IMR-90 (cell line): ENCODE measurements at regions not wholly inside any gene's neighbourhood (a gene's known extent, or its start where the extent isn't known, plus 50 kb on each side); places are given as distances from the start of the nearest gene placed in this dataset.
A peak's percentile ranks its signal among the peaks of the same experiment; 100 is the strongest.

ENCODE experiments used
- ATAC-seq: fragments of 200-7000 bp; cut with Tn5 transposase; 2 replicates; pipeline ENCODE4 v1.9.1; 2020; ENCODE audit warnings: low read depth, mild to moderate bottlenecking, moderate library complexity
- BruUV-seq: library from RNA; stranded (reverse); fragments of 400-500 nt; replicated peaks from 2 replicates; lab custom pipeline; 2021; lab: Mats Ljungman, UMichigan
- CTCF ChIA-PET: fragments of 300-600 bp; formaldehyde crosslinking; extraction: SDS; loops from one replicate; lab custom pipeline; 2021; ENCODE audit warnings: antibody characterized with exemption; lab: Yijun Ruan, JAX
- POLR2A ChIA-PET: fragments of 300-600 bp; sonication (Branson Sonifier 250); formaldehyde crosslinking; loops from one replicate; lab custom pipeline; 2022; ENCODE audit warnings: antibody characterized with exemption; ENCODE audit not compliant: unreplicated experiment; lab: Charles Lee
- DNase-seq: peaks from one replicate; pipeline ENCODE4 v3.0.0; 2013
- H2AFZ ChIP-seq: replicated peaks from 2 replicates; pipeline ENCODE3; 2013; ENCODE audit warnings: low read length, mild to moderate bottlenecking; ENCODE audit not compliant: poor library complexity
- H2AK5ac ChIP-seq: 2 replicates; pipeline ENCODE4 v1.6.1; 2013; ENCODE audit warnings: low read depth, low read length, inconsistent platforms
- H2AK9ac ChIP-seq: replicated peaks from 2 replicates; pipeline ENCODE3; 2013; ENCODE audit warnings: mild to moderate bottlenecking, low read depth, low read length, moderate library complexity; ENCODE audit not compliant: poor library complexity
- H2BK120ac ChIP-seq: 2 replicates; pipeline ENCODE4 v1.6.1; 2013; ENCODE audit warnings: low read depth, low read length, inconsistent platforms
- H2BK15ac ChIP-seq: 3 replicates; pipeline ENCODE4 v1.6.1; 2013; ENCODE audit warnings: low read depth, low read length, inconsistent platforms
- H2BK20ac ChIP-seq: 2 replicates; pipeline ENCODE4 v1.6.1; 2013; ENCODE audit warnings: low read depth, mild to moderate bottlenecking, inconsistent platforms, low read length, moderate library complexity
- H2BK5ac ChIP-seq: 2 replicates; pipeline ENCODE4 v1.6.1; 2013; ENCODE audit warnings: mild to moderate bottlenecking, low read depth, low read length, inconsistent platforms; ENCODE audit not compliant: poor library complexity, severe bottlenecking
- H3K14ac ChIP-seq: replicated peaks from 2 replicates; pipeline ENCODE4 v1.6.1; 2013; ENCODE audit warnings: low read depth, low read length, inconsistent platforms
- H3K18ac ChIP-seq: 2 replicates; pipeline ENCODE4 v1.6.1; 2013; ENCODE audit warnings: low read depth, low read length, control low read depth
- H3K23ac ChIP-seq: 2 replicates; pipeline ENCODE4 v1.6.1; 2013; ENCODE audit warnings: low read depth, low read length, inconsistent platforms
- H3K27ac ChIP-seq: 2 replicates; pipeline ENCODE4 v1.5.1; 2013; ENCODE audit warnings: mild to moderate bottlenecking, control low read depth, low read length; ENCODE audit not compliant: insufficient read depth
- H3K27me3 ChIP-seq: 2 replicates; pipeline ENCODE4 v1.6.1; 2013; ENCODE audit warnings: low read length; ENCODE audit not compliant: control insufficient read depth, insufficient read depth
- H3K36me3 ChIP-seq: 2 replicates; pipeline ENCODE4 v1.6.1; 2013; ENCODE audit warnings: low read length, mixed read lengths; ENCODE audit not compliant: control insufficient read depth, insufficient read depth
- H3K4ac ChIP-seq: 2 replicates; pipeline ENCODE4 v1.6.1; 2013; ENCODE audit warnings: low read depth, low read length, inconsistent platforms
- H3K4me1 ChIP-seq: 2 replicates; pipeline ENCODE4 v1.6.1; 2013; ENCODE audit warnings: low read length, mixed read lengths; ENCODE audit not compliant: control insufficient read depth, insufficient read depth
- H3K4me2 ChIP-seq: 2 replicates; pipeline ENCODE4 v1.6.1; 2013; ENCODE audit warnings: low read depth, mild to moderate bottlenecking, control low read depth, low read length, moderate library complexity
- H3K4me3 ChIP-seq: 2 replicates; pipeline ENCODE4 v1.5.1; 2013; ENCODE audit warnings: low read depth, mild to moderate bottlenecking, control low read depth, low read length, moderate library complexity; ENCODE audit not compliant: insufficient read depth
- H3K56ac ChIP-seq: 2 replicates; pipeline ENCODE4 v1.6.1; 2013; ENCODE audit warnings: low read length, inconsistent platforms; ENCODE audit not compliant: insufficient read depth; ENCODE audit errors: extremely low read depth
- H3K79me1 ChIP-seq, 2 experiments: 2 replicates each; pipeline ENCODE4 v1.6.1; 2013; ENCODE audit warnings: low read length in 2 of 2, inconsistent platforms in 1 of 2, low read depth in 1 of 2
- H3K9ac ChIP-seq: 2 replicates; pipeline ENCODE4 v1.6.1; 2013; ENCODE audit warnings: low read depth, low read length, control low read depth
- H3K9me1 ChIP-seq: 2 replicates; pipeline ENCODE4 v1.6.1; 2013; ENCODE audit warnings: low read length, inconsistent platforms; ENCODE audit not compliant: insufficient read depth
- H3K9me3 ChIP-seq: 2 replicates; pipeline ENCODE4 v1.6.1; 2013; ENCODE audit warnings: low read length; ENCODE audit not compliant: control insufficient read depth, insufficient read depth
- H4K20me1 ChIP-seq: 2 replicates; pipeline ENCODE4 v1.6.1; 2013; ENCODE audit warnings: low read length, inconsistent platforms; ENCODE audit not compliant: insufficient read depth
- H4K5ac ChIP-seq: 2 replicates; pipeline ENCODE4 v1.6.1; 2013; ENCODE audit warnings: mild to moderate bottlenecking, low read depth, low read length, control low read depth
- H4K8ac ChIP-seq, 2 experiments: 2 replicates each; pipeline ENCODE4 v1.6.1; 2013; ENCODE audit warnings: low read depth in 2 of 2, low read length in 2 of 2, control low read depth in 1 of 2, inconsistent platforms in 1 of 2
- H4K91ac ChIP-seq: 2 replicates; pipeline ENCODE4 v1.6.1; 2013; ENCODE audit warnings: low read depth, low read length, inconsistent platforms; ENCODE audit not compliant: insufficient read depth
- BHLHE40 ChIP-seq: fragments of 150-350 bp; IDR thresholded peaks from 2 replicates; pipeline ENCODE4 v1.6.1; 2016; ENCODE audit warnings: mild to moderate bottlenecking, low read depth, low read length
- FOS ChIP-seq: fragments of 150-350 bp; IDR thresholded peaks from 2 replicates; pipeline ENCODE4 v1.6.1; 2016; ENCODE audit warnings: low read depth, low read length
- MAFK ChIP-seq: IDR thresholded peaks from 2 replicates; pipeline ENCODE4 v1.6.1; 2012; ENCODE audit warnings: low read depth, low read length, improper control_type of control experiment
- RAD21 ChIP-seq: IDR thresholded peaks from 2 replicates; pipeline ENCODE4 v1.6.1; 2012; ENCODE audit warnings: low read length, improper control_type of control experiment
- RFX5 ChIP-seq: IDR thresholded peaks from 2 replicates; pipeline ENCODE4 v1.8.0; 2012; ENCODE audit warnings: low read depth, mild to moderate bottlenecking, low read length, moderate library complexity
- SMC3 ChIP-seq: fragments of 150-350 bp; IDR thresholded peaks from 2 replicates; pipeline ENCODE4 v1.6.1; 2016; ENCODE audit warnings: low read depth, mild to moderate bottlenecking, antibody characterized with exemption, low read length, moderate library complexity
- WGBS, 2 experiments: methylation state at CpG; one replicate each; pipeline versions ENCODE4 v1.1.5 to v1.1.7; 2013; ENCODE audit warnings: missing lambda C conversion rate in 2 of 2; ENCODE audit not compliant: insufficient read length in 1 of 2; ENCODE audit errors: extremely low coverage in 2 of 2; 5-methylcytosine and 5-hydroxymethylcytosine counted together
- dilution Hi-C: fragments of 300-500 bp; cut with HindIII; formaldehyde crosslinking; loops from one replicate; pipeline ENCODE4 v1.14.3; 2018; ENCODE audit warnings: low sequenced_read_pairs; ENCODE audit not compliant: unreplicated experiment
- in situ Hi-C: fragments of 300-500 bp; cut with MboI; formaldehyde crosslinking; loops from 3 replicates; pipeline ENCODE4 v1.14.3; 2019; ENCODE audit warnings: low sequenced_read_pairs, inconsistent platforms, mixed read lengths
- intact Hi-C: fragments of 100-400 bp; cut with micrococcal nuclease; formaldehyde crosslinking; loops from 2 replicates; pipeline ENCODE4 v1.10.0; 2022
- TF ChIP-seq, protein P1 (sequence below): fragments of 150-350 bp; IDR thresholded peaks from 2 replicates; pipeline ENCODE4 v1.6.1; 2017; ENCODE audit warnings: mild to moderate bottlenecking, antibody characterized with exemption, low read length, low read depth

DNA sequence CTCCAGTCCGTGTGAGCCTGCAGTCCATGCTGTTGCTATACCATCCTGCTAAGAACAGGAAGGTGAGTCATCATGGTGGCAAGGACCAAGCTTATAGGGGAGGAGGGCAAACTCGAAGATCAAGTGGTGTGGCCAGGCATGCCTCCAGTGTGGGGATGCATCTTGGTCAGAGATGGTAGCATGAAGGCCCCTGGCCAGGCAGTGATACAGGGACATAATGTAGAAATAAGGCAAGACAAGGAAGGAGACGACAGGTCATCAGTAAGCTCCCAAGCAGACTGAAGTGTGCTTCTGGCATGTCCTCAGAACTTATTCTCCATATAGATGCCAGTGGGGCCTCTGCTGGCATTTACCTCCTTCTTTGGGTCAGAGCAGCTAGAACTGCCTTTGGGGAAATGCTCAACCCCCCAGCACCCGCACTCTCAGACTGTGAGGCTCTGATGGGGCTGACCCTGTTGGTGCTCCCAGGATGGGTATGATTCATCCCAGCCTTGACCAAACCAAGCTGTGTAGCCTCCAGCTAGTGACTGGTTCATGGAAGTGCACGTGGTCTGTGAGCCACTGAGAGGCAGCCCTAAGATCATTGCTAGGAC is 52.5 kb upstream of the ATP2B2 start:
- no peak overlapping the region for H2BK15ac ChIP-seq
- 40% methylated on average over 1 of the region's 5 CpGs; no CpG with 5 or more reads in 1 of the 2 experiments for WGBS, 2 experiments
- CTCF ChIA-PET, result no interaction called here

More for the DNA sequence above, 52.5 kb upstream of the ATP2B2 start:
- POLR2A ChIA-PET, result no interaction called here
- Histone ChIP-seq H3K9me3 (no peaks in the 10 kb centered on the region), H3K9me1 (no peaks in the 10 kb centered on the region), H3K4me2 (no peak overlapping the region), H2AFZ (no peak overlapping the region), H4K20me1 (no peaks in the 10 kb centered on the region), H3K14ac (no peak overlapping the region), H3K4ac (no peak overlapping the region), H3K9ac (no peak overlapping the region), H3K27ac (no peak overlapping the region), H2AK9ac (no peak overlapping the region), H4K91ac (no peak overlapping the region), H2BK20ac (no peak overlapping the region), H3K27me3 (peaks cover 4% of the 10 kb centered on the region), H2BK120ac (no peak overlapping the region), H3K4me3 (no peak overlapping the region), H3K79me1 (no peaks in the 10 kb centered on the region), H2BK5ac (no peak overlapping the region), H4K5ac (no peak overlapping the region), H3K4me1 (no peaks in the 10 kb centered on the region), H3K18ac (no peak overlapping the region), H3K36me3 (no peaks in the 10 kb centered on the region), H2AK5ac (no peak overlapping the region), H3K56ac (no peak overlapping the region), H4K8ac (no peak overlapping the region), H3K23ac (no peak overlapping the region)
- intact Hi-C loops (no loop called here), in situ Hi-C loops (no loop called here), dilution Hi-C loops (no loop called here)
- ATAC-seq (no peak; the same call in 1 of the 2 replicates), DNase-seq (peak; percentile 37)
- BruUV-seq, result no TSS peak
- TF ChIP-seq RAD21 (no peak), BHLHE40 (no peak), FOS (no peak), SMC3 (no peak), RFX5 (no peak), MAFK (no peak)
- TF ChIP-seq, protein P1, sequence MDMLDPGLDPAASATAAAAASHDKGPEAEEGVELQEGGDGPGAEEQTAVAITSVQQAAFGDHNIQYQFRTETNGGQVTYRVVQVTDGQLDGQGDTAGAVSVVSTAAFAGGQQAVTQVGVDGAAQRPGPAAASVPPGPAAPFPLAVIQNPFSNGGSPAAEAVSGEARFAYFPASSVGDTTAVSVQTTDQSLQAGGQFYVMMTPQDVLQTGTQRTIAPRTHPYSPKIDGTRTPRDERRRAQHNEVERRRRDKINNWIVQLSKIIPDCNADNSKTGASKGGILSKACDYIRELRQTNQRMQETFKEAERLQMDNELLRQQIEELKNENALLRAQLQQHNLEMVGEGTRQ, result peak; percentile 55
